ENCODE measurements at regions not wholly inside any gene's neighbourhood (a gene's known extent, or its start where the extent isn't known, plus 50 kb on each side); places are given as distances from the start of the nearest gene placed in this dataset.
"Not testable (repeated sequence)": the region's sequence is repeated elsewhere in the genome, so short reads cannot be mapped to it uniquely, and the experiment has no call there.

GRCh38 chr11:39311888-39312287, 2147.6 kb downstream of the LRRC4C start:
- intact Hi-C loops (cut with DNase I), result not testable (repeated sequence)
- DNase-seq, result peak in 1 of 10 donors; percentile 73

GRCh38 chr11:39304586-39304985, 2154.9 kb downstream of the LRRC4C start:
- no peak for DNase-seq
- intact Hi-C loops (cut with DNase I), result no loop called here

- intact Hi-C loops (cut with DNase I), result no loop called here
These were observed 2164.8 kb downstream of the LRRC4C start for GRCh38 chr11:39294648-39295047.

GRCh38 chr11:39288011-39288410, 2171.4 kb downstream of the LRRC4C start:
- intact Hi-C loops (cut with DNase I), result no loop called here
- peak in 1 of 10 donors; percentile 3 for DNase-seq

More at GRCh38 chr11:39294648-39295047, 2164.8 kb downstream of the LRRC4C start:
- DNase-seq, result no peak

GRCh38 chr11:39268176-39268690, 2191.2 kb downstream of the LRRC4C start:
- no peak for DNase-seq
- intact Hi-C loops (cut with DNase I), result no loop called here

GRCh38 chr11:39255648-39256047, 2203.8 kb downstream of the LRRC4C start:
- intact Hi-C loops (cut with DNase I), result no loop called here
- DNase-seq, result no peak

GRCh38 chr11:39249566-39250365, 2209.7 kb downstream of the LRRC4C start:
- DNase-seq, result no peak
- intact Hi-C loops (cut with DNase I), result no loop called here

- intact Hi-C loops (cut with DNase I), result no loop called here
- no peak for DNase-seq
These were observed 2211.8 kb downstream of the LRRC4C start for GRCh38 chr11:39247570-39248137.

GRCh38 chr11:39239553-39239952, 2219.9 kb downstream of the LRRC4C start:
- intact Hi-C loops (cut with DNase I), result no loop called here
- no peak for DNase-seq

GRCh38 chr11:39236916-39237315, 2222.5 kb downstream of the LRRC4C start:
- DNase-seq, result no peak
- intact Hi-C loops (cut with DNase I), result no loop called here

GRCh38 chr11:39221550-39222138, 2237.8 kb downstream of the LRRC4C start:
- intact Hi-C loops (cut with DNase I), result no loop called here
- no peak for DNase-seq

GRCh38 chr11:39220501-39221230, 2238.8 kb downstream of the LRRC4C start:
- intact Hi-C loops (cut with DNase I), result no loop called here
- DNase-seq, result no peak

GRCh38 chr11:39220069-39220468, 2239.4 kb downstream of the LRRC4C start:
- intact Hi-C loops (cut with DNase I), result no loop called here
- no peak for DNase-seq

- DNase-seq, result no peak
- intact Hi-C loops (cut with DNase I), result no loop called here
These were observed 2249.5 kb downstream of the LRRC4C start for GRCh38 chr11:39209981-39210380.

- no peak for DNase-seq
- intact Hi-C loops (cut with DNase I), result no loop called here
These were observed 2254.0 kb downstream of the LRRC4C start for GRCh38 chr11:39205236-39205995.

- intact Hi-C loops (cut with DNase I), result no loop called here
These were observed 2266.8 kb downstream of the LRRC4C start for GRCh38 chr11:39192671-39193070.

GRCh38 chr11:39190751-39191150, 2268.7 kb downstream of the LRRC4C start:
- intact Hi-C loops (cut with DNase I), result no loop called here

More at GRCh38 chr11:39192671-39193070, 2266.8 kb downstream of the LRRC4C start:
- DNase-seq, result peak in 3 of 10 donors; percentile 66 to 81 (median 66)

GRCh38 chr11:39177678-39178077, 2281.8 kb downstream of the LRRC4C start:
- no peak for DNase-seq
- intact Hi-C loops (cut with DNase I), result no loop called here

More at GRCh38 chr11:39190751-39191150, 2268.7 kb downstream of the LRRC4C start:
- no peak for DNase-seq

- no peak for DNase-seq
- intact Hi-C loops (cut with DNase I), result no loop called here
These were observed 2284.5 kb downstream of the LRRC4C start for GRCh38 chr11:39174965-39175364.

GRCh38 chr11:39174196-39174595, 2285.3 kb downstream of the LRRC4C start:
- intact Hi-C loops (cut with DNase I), result no loop called here

More at GRCh38 chr11:39174196-39174595, 2285.3 kb downstream of the LRRC4C start:
- DNase-seq, result no peak

All from posterior cingulate gyrus (tissue), 11 donors.